WERI-Rb-1 (cell line): ENCODE measurements at regions not wholly inside any gene's neighbourhood (a gene's known extent, or its start where the extent isn't known, plus 50 kb on each side); places are given as distances from the start of the nearest gene placed in this dataset.

Experiments used
- DNase-seq: peaks from one replicate; pipeline ENCODE4 v3.0.0-alpha.2; 2020
- H3K27ac ChIP-seq: fragments of 250-450 bp; sonication (Bioruptor Pico); 2 replicates; pipeline ENCODE4 v1.5.1; 2020; ENCODE audit warnings: mild to moderate bottlenecking, moderate library complexity
- H3K27me3 ChIP-seq: fragments of 250-450 bp; sonication (Bioruptor Pico); 2 replicates; pipeline ENCODE4 v1.5.1; 2021; ENCODE audit warnings: mild to moderate bottlenecking, low read depth, moderate library complexity; ENCODE audit not compliant: insufficient read depth, severe bottlenecking
- H3K36me3 ChIP-seq: fragments of 250-450 bp; sonication (Bioruptor Pico); 2 replicates; pipeline ENCODE4 v1.5.1; 2020; ENCODE audit warnings: mild to moderate bottlenecking, moderate library complexity
- H3K4me3 ChIP-seq: 2 replicates; pipeline ENCODE4 v1.5.1; 2011; ENCODE audit warnings: low read depth, mild to moderate bottlenecking, control low read depth, low read length
- H3K9me3 ChIP-seq: fragments of 250-450 bp; sonication (Bioruptor Pico); 2 replicates; pipeline ENCODE4 v1.5.1; 2021; ENCODE audit warnings: mild to moderate bottlenecking, moderate library complexity; ENCODE audit not compliant: severe bottlenecking
- TF ChIP-seq, protein P1 (sequence below): IDR thresholded peaks from 2 replicates; pipeline ENCODE4 v1.5.1; 2011; ENCODE audit warnings: low read depth, mild to moderate bottlenecking, control low read depth, inconsistent platforms, low read length

DNA sequence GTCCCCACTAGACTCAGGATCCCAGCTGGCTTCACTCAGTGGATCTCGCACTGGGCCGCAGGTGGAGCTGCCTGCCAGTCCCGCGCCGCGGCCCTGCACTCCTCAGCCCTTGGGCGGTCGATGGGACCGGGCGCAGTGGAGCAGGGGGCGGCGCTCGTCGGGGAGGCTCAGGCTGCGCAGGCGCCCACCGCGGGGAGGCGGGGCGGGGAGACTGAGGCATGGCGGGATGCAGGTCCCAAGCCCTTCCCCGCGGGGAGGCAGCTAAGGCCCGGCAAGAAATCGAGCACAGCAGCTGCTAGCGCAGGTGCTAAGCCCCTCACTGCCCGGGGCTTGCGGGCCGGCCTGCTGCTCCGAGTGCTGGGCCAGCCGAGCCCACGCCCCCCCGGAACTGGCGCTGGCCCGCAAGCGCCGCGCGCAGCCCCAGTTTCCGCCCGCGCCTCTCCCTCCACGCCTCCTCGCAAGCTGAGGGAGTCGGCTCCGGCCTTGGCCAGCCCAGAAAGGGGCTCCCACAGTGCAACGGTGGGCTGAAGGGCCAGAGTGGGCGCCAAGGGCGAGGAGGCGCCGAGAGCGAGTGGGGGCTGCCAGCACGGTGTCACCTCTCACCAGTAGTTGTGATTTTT is 1038.0 kb downstream of the PCDH19 start:
- H3K27ac ChIP-seq: no peak overlapping the region
- DNase-seq: no peak
- H3K9me3 ChIP-seq: no peaks in the 10 kb centered on the region
- no peaks in the 10 kb centered on the region for H3K36me3 ChIP-seq
- H3K27me3 ChIP-seq: peaks cover 45% of the 10 kb centered on the region
- H3K4me3 ChIP-seq: no peak overlapping the region
- TF ChIP-seq, protein P1, sequence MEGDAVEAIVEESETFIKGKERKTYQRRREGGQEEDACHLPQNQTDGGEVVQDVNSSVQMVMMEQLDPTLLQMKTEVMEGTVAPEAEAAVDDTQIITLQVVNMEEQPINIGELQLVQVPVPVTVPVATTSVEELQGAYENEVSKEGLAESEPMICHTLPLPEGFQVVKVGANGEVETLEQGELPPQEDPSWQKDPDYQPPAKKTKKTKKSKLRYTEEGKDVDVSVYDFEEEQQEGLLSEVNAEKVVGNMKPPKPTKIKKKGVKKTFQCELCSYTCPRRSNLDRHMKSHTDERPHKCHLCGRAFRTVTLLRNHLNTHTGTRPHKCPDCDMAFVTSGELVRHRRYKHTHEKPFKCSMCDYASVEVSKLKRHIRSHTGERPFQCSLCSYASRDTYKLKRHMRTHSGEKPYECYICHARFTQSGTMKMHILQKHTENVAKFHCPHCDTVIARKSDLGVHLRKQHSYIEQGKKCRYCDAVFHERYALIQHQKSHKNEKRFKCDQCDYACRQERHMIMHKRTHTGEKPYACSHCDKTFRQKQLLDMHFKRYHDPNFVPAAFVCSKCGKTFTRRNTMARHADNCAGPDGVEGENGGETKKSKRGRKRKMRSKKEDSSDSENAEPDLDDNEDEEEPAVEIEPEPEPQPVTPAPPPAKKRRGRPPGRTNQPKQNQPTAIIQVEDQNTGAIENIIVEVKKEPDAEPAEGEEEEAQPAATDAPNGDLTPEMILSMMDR: no peak

DNA sequence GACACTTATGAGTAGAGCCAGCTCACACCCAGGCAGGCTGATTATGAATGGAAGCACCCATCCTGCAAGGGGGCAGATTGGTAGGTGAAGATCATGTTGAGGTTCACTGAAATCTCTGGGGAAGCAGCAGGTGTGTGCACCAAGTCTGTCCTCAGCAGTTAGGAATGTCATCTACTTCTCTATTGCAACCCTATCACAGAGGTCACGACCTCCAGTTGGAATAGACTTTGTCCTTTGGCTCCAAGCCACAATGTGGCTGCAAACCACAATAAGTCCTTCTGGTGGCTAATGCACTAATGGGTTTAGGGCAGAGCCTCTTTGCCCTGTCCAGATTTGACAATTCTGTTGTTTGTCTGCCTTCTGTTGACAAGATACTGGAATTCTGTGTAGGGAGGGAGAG is 1056.7 kb downstream of the PCDH19 start:
- no peaks in the 10 kb centered on the region for H3K36me3 ChIP-seq
- H3K27ac ChIP-seq: no peak overlapping the region
- no peaks in the 10 kb centered on the region for H3K9me3 ChIP-seq
- TF ChIP-seq, protein P1: no peak
- H3K4me3 ChIP-seq: no peak overlapping the region
- DNase-seq: no peak
- peaks cover 3% of the 10 kb centered on the region for H3K27me3 ChIP-seq

DNA sequence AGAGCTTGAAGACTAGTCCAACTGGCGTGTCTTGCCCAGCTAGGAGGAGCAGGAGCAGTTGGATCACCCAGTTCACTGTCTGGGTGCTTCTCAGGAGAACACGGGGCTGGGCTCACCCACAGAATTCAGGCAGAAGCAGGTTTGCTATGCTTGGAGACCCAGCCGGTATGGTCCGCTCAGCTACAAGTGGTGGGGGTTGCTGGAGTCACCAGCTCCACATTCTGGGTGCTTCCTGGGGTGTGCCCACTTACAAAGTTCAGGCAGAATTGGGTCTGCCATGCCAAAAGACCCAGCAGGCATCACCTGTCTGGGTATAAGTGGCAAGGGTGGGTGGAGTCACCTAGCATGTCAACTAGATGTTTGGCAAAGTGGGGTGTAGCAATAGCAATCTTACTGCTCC is 1061.8 kb downstream of the PCDH19 start:
- Histone ChIP-seq H3K4me3 (no peak overlapping the region), H3K27me3 (peaks cover 3% of the 10 kb centered on the region), H3K9me3 (no peaks in the 10 kb centered on the region), H3K27ac (no peak overlapping the region), H3K36me3 (no peaks in the 10 kb centered on the region)
- DNase-seq: no peak
- TF ChIP-seq, protein P1: no peak

- TF ChIP-seq, protein P1: no peak
These were observed 1101.8 kb downstream of the PCDH19 start for GRCh38 chrX:99308302-99308701.

GRCh38 chrX:99305573-99305972 is 1104.5 kb downstream of the PCDH19 start:
- Histone ChIP-seq H3K27me3 (peaks cover 10% of the 10 kb centered on the region), H3K4me3 (no peak overlapping the region), H3K27ac (no peak overlapping the region), H3K36me3 (no peaks in the 10 kb centered on the region), H3K9me3 (no peaks in the 10 kb centered on the region)
- TF ChIP-seq, protein P1: no peak
- DNase-seq: no peak

More at GRCh38 chrX:99308302-99308701, 1101.8 kb downstream of the PCDH19 start:
- Histone ChIP-seq H3K27me3 (peaks cover 18% of the 10 kb centered on the region), H3K4me3 (no peak overlapping the region), H3K27ac (no peak overlapping the region), H3K36me3 (no peaks in the 10 kb centered on the region), H3K9me3 (no peaks in the 10 kb centered on the region)
- no peak for DNase-seq

DNA sequence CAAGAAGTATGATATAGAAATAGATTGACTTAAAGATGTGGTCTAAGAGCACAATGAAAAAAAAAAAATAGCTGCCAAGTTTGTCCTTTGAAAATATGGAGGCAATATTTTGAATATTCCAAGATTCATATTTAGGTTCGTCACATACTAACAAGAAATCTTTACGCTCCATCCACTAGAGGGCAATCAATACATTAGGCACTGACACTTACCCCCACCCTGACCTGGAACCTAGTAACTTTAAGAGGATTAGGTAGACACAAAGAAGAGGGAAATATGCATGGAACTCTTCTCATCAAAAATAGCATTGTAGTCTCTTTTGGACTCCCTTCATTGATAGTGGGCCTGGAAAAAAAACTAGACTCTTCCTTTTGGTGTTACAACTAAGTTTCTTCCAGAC is 1108.1 kb downstream of the PCDH19 start:
- Histone ChIP-seq H3K9me3 (no peaks in the 10 kb centered on the region), H3K36me3 (no peaks in the 10 kb centered on the region), H3K4me3 (no peak overlapping the region), H3K27ac (no peak overlapping the region), H3K27me3 (peaks cover 5% of the 10 kb centered on the region)
- peak; percentile 7 for DNase-seq
- TF ChIP-seq, protein P1: peak; percentile 20; the same call in 1 of the 2 replicates
